GM12878 (cell line): ENCODE measurements at regions not wholly inside any gene's neighbourhood (a gene's known extent, or its start where the extent isn't known, plus 50 kb on each side); places are given as distances from the start of the nearest gene placed in this dataset.

ENCODE experiments used
- ATAC-seq: fragments of 200-7000 bp; cut with Tn5 transposase; 3 replicates; pipeline ENCODE4 v1.9.1; 2020; ENCODE audit warnings: mild to moderate bottlenecking, moderate library complexity
- BruUV-seq: library from RNA; stranded (reverse); fragments of 400-500 nt; replicated peaks from 2 replicates; lab custom pipeline; 2021; lab: Mats Ljungman, UMichigan
- CTCF ChIA-PET: fragments of 300-600 bp; sonication (Branson Sonifier 250); formaldehyde crosslinking; extraction: SDS; loops from one replicate; lab custom pipeline; 2021; ENCODE audit warnings: inconsistent platforms; lab: Yijun Ruan, JAX
- POLR2A ChIA-PET: fragments of 350-600 bp; formaldehyde crosslinking; extraction: SDS; loops from one replicate; lab custom pipeline; 2021; ENCODE audit warnings: inconsistent platforms; lab: Charles Lee
- RAD21 ChIA-PET: fragments of 300-600 bp; sonication (Branson Sonifier 250); formaldehyde crosslinking; loops from one replicate; lab custom pipeline; 2023; ENCODE audit warnings: antibody characterized with exemption; ENCODE audit not compliant: unreplicated experiment; lab: Charles Lee
- SMC1A ChIA-PET: fragments of 300-600 bp; sonication (Branson Sonifier 250); formaldehyde crosslinking; loops from one replicate; lab custom pipeline; 2023; ENCODE audit not compliant: unreplicated experiment, uncharacterized antibody; lab: Charles Lee
- DNase-seq: peaks from one replicate; pipeline ENCODE4 v3.0.0-alpha.2; 2011; ENCODE audit warnings: low read depth, low spot score
- FAIRE-seq: peaks from 3 replicates; lab custom pipeline; 2011; peaks lifted over from hg19 to GRCh38; lab: Jason Lieb, UNC
- H2AFZ ChIP-seq: 2 replicates; pipeline ENCODE4 v1.6.0; 2011; ENCODE audit warnings: low read depth, low read length, control low read depth; ENCODE audit not compliant: control insufficient read depth
- H3K27ac ChIP-seq: 2 replicates; pipeline ENCODE4 v1.5.1; 2011; ENCODE audit warnings: control low read depth; ENCODE audit not compliant: control insufficient read depth, insufficient read depth
- H3K27me3 ChIP-seq, 2 experiments: replicated peaks in 1 of 2; 2 replicates each; pipeline versions ENCODE4 v1.6.0 to v1.6.1; 2011; ENCODE audit warnings: low read length in 1 of 2; ENCODE audit not compliant: control insufficient read depth in 2 of 2, insufficient read depth in 2 of 2
- H3K36me3 ChIP-seq, 2 experiments: 2 replicates each; pipeline ENCODE4 v1.5.1; 2011; ENCODE audit warnings: low read length in 1 of 2; ENCODE audit not compliant: control insufficient read depth in 2 of 2, insufficient read depth in 2 of 2
- H3K4me1 ChIP-seq: 2 replicates; pipeline ENCODE4 v1.6.1; 2011; ENCODE audit warnings: mild to moderate bottlenecking, low read length, moderate library complexity, mixed read lengths; ENCODE audit not compliant: control insufficient read depth, insufficient read depth
- H3K4me2 ChIP-seq: 2 replicates; pipeline ENCODE4 v1.6.0; 2011; ENCODE audit warnings: control low read depth; ENCODE audit not compliant: control insufficient read depth, insufficient read depth
- H3K4me3 ChIP-seq: fragments of 200-600 bp; sonication (generic); 2 replicates; pipeline ENCODE4 v1.5.1; 2016
- H3K79me2 ChIP-seq: 2 replicates; pipeline ENCODE4 v1.6.0; 2011; ENCODE audit warnings: low read length; ENCODE audit not compliant: control insufficient read depth, insufficient read depth
- H3K9ac ChIP-seq: 2 replicates; pipeline ENCODE4 v1.8.0; 2011; ENCODE audit warnings: low read length, control low read depth, mixed read lengths; ENCODE audit not compliant: control insufficient read depth, insufficient read depth
- H3K9me3 ChIP-seq: replicated peaks from 3 replicates; pipeline ENCODE4 v1.5.1; 2011; ENCODE audit warnings: mild to moderate bottlenecking, low read length; ENCODE audit not compliant: control insufficient read depth, insufficient read depth
- H4K20me1 ChIP-seq: 2 replicates; pipeline ENCODE4 v1.6.0; 2011; ENCODE audit not compliant: control insufficient read depth, insufficient read depth
- BHLHE40 ChIP-seq, 2 experiments: fragments of 450-650 bp in 1 of 2; IDR thresholded peaks; 2 replicates each; pipeline ENCODE4 v1.6.1; 2011 to 2017; ENCODE audit warnings: low read depth in 2 of 2, borderline replicate concordance in 1 of 2, improper control_type of control experiment in 1 of 2, low read length in 1 of 2, mild to moderate bottlenecking in 1 of 2
- CBFB ChIP-seq: IDR thresholded peaks from 2 replicates; pipeline ENCODE4 v1.6.1; 2016; ENCODE audit warnings: antibody characterized with exemption, low read depth
- CEBPB ChIP-seq, 2 experiments: fragments of 150-350 bp in 1 of 2; IDR thresholded peaks; 2 replicates each; pipeline ENCODE4 v1.6.1; 2012 to 2014; ENCODE audit warnings: low read depth in 2 of 2, low read length in 2 of 2, borderline replicate concordance in 1 of 2, inconsistent platforms in 1 of 2
- MEF2A ChIP-seq: IDR thresholded peaks from 2 replicates; pipeline ENCODE4 v1.6.1; 2011; ENCODE audit warnings: low read depth, mild to moderate bottlenecking, low read length, moderate library complexity; ENCODE audit not compliant: insufficient read depth
- NRF1 ChIP-seq: conservative IDR thresholded peaks from 2 replicates; pipeline ENCODE4 v1.6.1; 2011; ENCODE audit warnings: mild to moderate bottlenecking, low read depth, low read length, improper control_type of control experiment
- RCOR1 ChIP-seq: conservative IDR thresholded peaks from 2 replicates; pipeline ENCODE4 v1.6.1; 2012; ENCODE audit warnings: low read depth, low read length, improper control_type of control experiment
- SMARCA5 ChIP-seq: fragments of 450-650 bp; IDR thresholded peaks from 2 replicates; pipeline ENCODE4 v1.6.1; 2017; ENCODE audit warnings: mild to moderate bottlenecking
- USF2 ChIP-seq: IDR thresholded peaks from 2 replicates; pipeline ENCODE4 v1.6.1; 2011; ENCODE audit warnings: low read depth, low read length, improper control_type of control experiment, borderline replicate concordance
- YY1 ChIP-seq: IDR thresholded peaks from 2 replicates; pipeline ENCODE4 v1.6.1; 2011; ENCODE audit warnings: low read depth, mild to moderate bottlenecking, low read length
- WGBS: methylation state at CpG from one replicate; pipeline ENCODE4 v1.1.6; 2016; ENCODE audit warnings: low lambda C conversion rate; ENCODE audit not compliant: insufficient replicate concordance, insufficient coverage; ENCODE audit errors: missing lambda C conversion rate; 5-methylcytosine and 5-hydroxymethylcytosine counted together
- in situ Hi-C: fragments of 300-500 bp; cut with MboI; formaldehyde crosslinking; loops from 9 replicates; pipeline ENCODE4 v1.14.3; 2018; ENCODE audit warnings: mixed read lengths
- intact Hi-C: fragments of 100-400 bp; cut with micrococcal nuclease; formaldehyde crosslinking; loops from one replicate; pipeline ENCODE4 v1.14.2; 2022; ENCODE audit not compliant: unreplicated experiment
- TF ChIP-seq, protein P1 (sequence below): fragments of 450-650 bp; IDR thresholded peaks from 2 replicates; pipeline ENCODE4 v1.6.1; 2016; ENCODE audit warnings: mild to moderate bottlenecking

DNA sequence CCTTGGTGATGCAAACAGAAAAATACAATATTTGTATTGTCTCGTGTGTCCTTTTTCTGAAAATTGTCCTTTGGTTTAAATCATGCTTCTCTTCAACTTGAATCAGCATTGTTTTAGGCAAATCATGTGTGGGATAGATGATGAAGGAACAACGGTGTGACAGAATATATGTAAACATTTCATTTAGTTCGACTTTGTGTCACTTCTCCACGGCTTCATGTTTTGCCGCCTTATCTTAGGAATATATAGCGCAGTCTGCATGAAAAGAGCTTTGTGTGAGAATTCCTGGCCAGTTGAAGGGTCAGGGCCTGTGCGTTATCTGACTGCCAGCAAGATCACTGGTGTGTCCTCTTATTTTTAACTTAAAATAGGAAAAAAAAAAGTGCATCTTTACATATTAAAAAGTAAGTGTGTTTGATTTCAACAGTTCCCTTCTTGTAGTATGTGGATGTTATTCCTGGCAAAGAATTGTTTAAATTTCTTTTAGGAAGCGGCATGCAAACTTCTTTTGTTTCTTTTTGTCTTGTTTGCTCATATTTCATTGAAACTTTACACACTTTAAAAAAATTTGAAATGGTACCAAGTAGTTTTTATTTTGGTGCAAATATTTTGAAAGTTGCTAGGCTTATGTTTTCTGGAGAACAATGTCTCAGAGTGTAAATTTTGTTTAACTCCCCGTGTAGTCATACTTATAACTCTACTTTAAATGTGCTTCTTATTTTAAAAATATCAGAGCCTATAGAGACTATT, 465.2 kb downstream of the USP25 start:
- FAIRE-seq, result no peak

More for the DNA sequence above, 465.2 kb downstream of the USP25 start:
- TF ChIP-seq USF2 (no peak), MEF2A (no peak), RCOR1 (no peak), YY1 (no peak), CEBPB (IDR thresholded peaks at IDR 0.05; ENCODE audit: borderline replicate concordance in 1 of 2, low read depth in 2 of 2, low read length in 2 of 2) (no peak), SMARCA5 (no peak), BHLHE40 (IDR thresholded peaks at IDR 0.05; ENCODE audit: borderline replicate concordance in 1 of 2, low read depth in 2 of 2, low read length in 1 of 2) (no peak), CBFB (no peak), NRF1 (no peak)
- TF ChIP-seq, protein P1, sequence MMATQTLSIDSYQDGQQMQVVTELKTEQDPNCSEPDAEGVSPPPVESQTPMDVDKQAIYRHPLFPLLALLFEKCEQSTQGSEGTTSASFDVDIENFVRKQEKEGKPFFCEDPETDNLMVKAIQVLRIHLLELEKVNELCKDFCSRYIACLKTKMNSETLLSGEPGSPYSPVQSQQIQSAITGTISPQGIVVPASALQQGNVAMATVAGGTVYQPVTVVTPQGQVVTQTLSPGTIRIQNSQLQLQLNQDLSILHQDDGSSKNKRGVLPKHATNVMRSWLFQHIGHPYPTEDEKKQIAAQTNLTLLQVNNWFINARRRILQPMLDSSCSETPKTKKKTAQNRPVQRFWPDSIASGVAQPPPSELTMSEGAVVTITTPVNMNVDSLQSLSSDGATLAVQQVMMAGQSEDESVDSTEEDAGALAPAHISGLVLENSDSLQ, result no peak
- Histone ChIP-seq H3K9me3 (no peaks in the 10 kb centered on the region; the same call in 2 of the 3 replicates), H2AFZ (peak overlapping the region; percentile 62), H3K9ac (peak overlapping the region; percentile 68), H4K20me1 (no peaks in the 10 kb centered on the region), H3K36me3 (no peaks in the 10 kb centered on the region), H3K27me3 (no peaks in the 10 kb centered on the region), H3K4me2 (peak overlapping the region; percentile 82), H3K79me2 (no peaks in the 10 kb centered on the region; the same call in none of the 2 replicates), H3K4me1 (no peaks in the 10 kb centered on the region), H3K4me3 (peak overlapping the region; percentile 41), H3K27ac (peak overlapping the region; percentile 28)
- POLR2A ChIA-PET, result no interaction called here
- DNase-seq (no peak), ATAC-seq (peak; percentile 33; the same call in 2 of the 3 replicates)
- BruUV-seq, result no TSS peak
- RAD21 ChIA-PET, result interaction anchor here (1.1 kb wide), 1 partner anchor 136 kb away, joined by 3 read pairs; no protein-coding TSS in a partner anchor
- SMC1A ChIA-PET, result interaction anchor here (1.3 kb wide), 1 partner anchor 23 kb away, joined by 3 read pairs; no protein-coding TSS in a partner anchor
- intact Hi-C loops (no loop called here), in situ Hi-C loops (no loop called here)
- CTCF ChIA-PET, result no interaction called here
- WGBS, result 5% methylated on average over 9 of the region's 9 CpGs
